ENCODE measurements at regions not wholly inside any gene's neighbourhood (a gene's known extent, or its start where the extent isn't known, plus 50 kb on each side); places are given as distances from the start of the nearest gene placed in this dataset.

- no peak for TF ChIP-seq CTCF (IDR thresholded peaks at IDR 0.05)
- peaks cover 81% of the 10 kb centered on the region for H3K27me3 ChIP-seq
- H3K9me3 ChIP-seq: no peaks in the 10 kb centered on the region
- H3K4me3 ChIP-seq (ENCODE audit: low read depth in 1 of 2, low read length in 1 of 2): no peak overlapping the region
- H3K36me3 ChIP-seq: no peaks in the 10 kb centered on the region
- H3K4me1 ChIP-seq (ENCODE audit: control insufficient read depth in 1 of 2, insufficient read depth in 1 of 2, low read depth in 1 of 2, low read length in 1 of 2): peaks cover 0 to 5% of the 10 kb centered on the region in 2 experiments
- H3K27ac ChIP-seq: no peak overlapping the region
Measured at GRCh38 chr10:43965918-43966570, 317.4 kb upstream of the ZNF32 start.

GRCh38 chr10:43965033-43965917 is 316.6 kb upstream of the ZNF32 start:
- no peak overlapping the region for H3K27ac ChIP-seq
- no peak for TF ChIP-seq CTCF (IDR thresholded peaks at IDR 0.05)

GRCh38 chr10:43964486-43964885 is 315.8 kb upstream of the ZNF32 start:
- TF ChIP-seq CTCF (IDR thresholded peaks at IDR 0.05): no peak
- Histone ChIP-seq H3K27ac (no peak overlapping the region), H3K9me3 (no peaks in the 10 kb centered on the region), H3K27me3 (peaks cover 85% of the 10 kb centered on the region), H3K4me3 (ENCODE audit: low read depth in 1 of 2, low read length in 1 of 2) (no peak overlapping the region), H3K36me3 (no peaks in the 10 kb centered on the region), H3K4me1 (ENCODE audit: control insufficient read depth in 1 of 2, insufficient read depth in 1 of 2, low read depth in 1 of 2, low read length in 1 of 2) (peaks cover 0 to 5% of the 10 kb centered on the region in 2 experiments)

More at GRCh38 chr10:43965033-43965917, 316.6 kb upstream of the ZNF32 start:
- H3K4me3 ChIP-seq (ENCODE audit: low read depth in 1 of 2, low read length in 1 of 2): no peak overlapping the region
- H3K9me3 ChIP-seq: no peaks in the 10 kb centered on the region
- peaks cover 0 to 5% of the 10 kb centered on the region in 2 experiments for H3K4me1 ChIP-seq (ENCODE audit: control insufficient read depth in 1 of 2, insufficient read depth in 1 of 2, low read depth in 1 of 2, low read length in 1 of 2)
- H3K36me3 ChIP-seq: no peaks in the 10 kb centered on the region
- peaks cover 81% of the 10 kb centered on the region for H3K27me3 ChIP-seq

- no peaks in the 10 kb centered on the region for H3K9me3 ChIP-seq
- no peak overlapping the region for H3K4me3 ChIP-seq (ENCODE audit: low read depth in 1 of 2, low read length in 1 of 2)
- H3K4me1 ChIP-seq (ENCODE audit: control insufficient read depth in 1 of 2, insufficient read depth in 1 of 2, low read depth in 1 of 2, low read length in 1 of 2): peaks cover 0 to 5% of the 10 kb centered on the region in 2 experiments
- TF ChIP-seq CTCF (IDR thresholded peaks at IDR 0.05): no peak
- no peak overlapping the region for H3K27ac ChIP-seq
- H3K36me3 ChIP-seq: no peaks in the 10 kb centered on the region
- peaks cover 86% of the 10 kb centered on the region for H3K27me3 ChIP-seq
Measured at GRCh38 chr10:43963793-43964425, 315.2 kb upstream of the ZNF32 start.

- Histone ChIP-seq H3K27me3 (peaks cover 86% of the 10 kb centered on the region), H3K9me3 (no peaks in the 10 kb centered on the region), H3K4me1 (ENCODE audit: control insufficient read depth in 1 of 2, insufficient read depth in 1 of 2, low read depth in 1 of 2, low read length in 1 of 2) (peaks cover 0 to 5% of the 10 kb centered on the region in 2 experiments), H3K4me3 (ENCODE audit: low read depth in 1 of 2, low read length in 1 of 2) (no peak overlapping the region), H3K27ac (no peak overlapping the region), H3K36me3 (no peaks in the 10 kb centered on the region)
- no peak for TF ChIP-seq CTCF (IDR thresholded peaks at IDR 0.05)
Measured at GRCh38 chr10:43963379-43963778, 314.7 kb upstream of the ZNF32 start.
